CD4-positive, alpha-beta T cell (primary cell): ENCODE measurements at regions not wholly inside any gene's neighbourhood (a gene's known extent, or its start where the extent isn't known, plus 50 kb on each side); places are given as distances from the start of the nearest gene placed in this dataset.

ENCODE experiments used
- ATAC-seq: fragments of 200-7000 bp; cut with Tn5 transposase; one replicate; pipeline ENCODE4 v1.10.0; 2022; ENCODE audit warnings: mild to moderate bottlenecking; ENCODE audit not compliant: poor library complexity
- CTCF ChIA-PET: fragments of 350-600 bp; sonication (Branson Sonifier 250); formaldehyde crosslinking; loops from one replicate; lab custom pipeline; 2021; ENCODE audit warnings: antibody characterized with exemption, inconsistent platforms; lab: Charles Lee
- POLR2A ChIA-PET: fragments of 350-600 bp; sonication (Branson Sonifier 250); formaldehyde crosslinking; loops from one replicate; lab custom pipeline; 2021; ENCODE audit warnings: antibody characterized with exemption, inconsistent platforms; lab: Charles Lee
- DNase-seq, 14 experiments: peaks; one replicate each; pipeline ENCODE4 v3.0.0-alpha.2; 2013 to 2020; ENCODE audit warnings: mixed read lengths in 2 of 14
- H3K27ac ChIP-seq, 2 donors: one replicate each; pipeline versions ENCODE4 v1.5.1 to v1.7.0; 2013; ENCODE audit warnings: low read length in 2 of 2, low read depth in 1 of 2, mild to moderate bottlenecking in 1 of 2
- H3K27me3 ChIP-seq, 2 experiments: 1 replicate in 1 of 2; 2 replicates in 1 of 2; pipeline versions ENCODE4 v1.6.1 to v1.7.0; 2013; ENCODE audit warnings: low read length in 2 of 2, control low read depth in 1 of 2, mild to moderate bottlenecking in 1 of 2, moderate library complexity in 1 of 2; ENCODE audit not compliant: insufficient read depth in 2 of 2, control insufficient read depth in 1 of 2
- H3K36me3 ChIP-seq: one replicate; pipeline ENCODE4 v1.6.1; 2013; ENCODE audit warnings: low read length, control low read depth; ENCODE audit not compliant: insufficient read depth
- H3K4me1 ChIP-seq: one replicate; pipeline ENCODE4 v1.6.1; 2013; ENCODE audit warnings: low read length, control low read depth; ENCODE audit not compliant: insufficient read depth
- H3K4me3 ChIP-seq: one replicate; pipeline ENCODE4 v1.5.1; 2013; ENCODE audit warnings: mild to moderate bottlenecking, low read length, moderate library complexity
- H3K9me3 ChIP-seq, 2 experiments: 1 replicate in 1 of 2; 2 replicates in 1 of 2; pipeline versions ENCODE4 v1.6.1 to v1.7.0; 2013; ENCODE audit warnings: low read length in 2 of 2, mild to moderate bottlenecking in 2 of 2, control low read depth in 1 of 2, moderate library complexity in 1 of 2; ENCODE audit not compliant: control insufficient read depth in 1 of 2, insufficient read depth in 1 of 2
- H3K27ac Mint-ChIP-seq: one replicate; pipeline ENCODE4 v1.8.0; 2020; ENCODE audit warnings: mixed read lengths
- H3K27me3 Mint-ChIP-seq: one replicate; pipeline ENCODE4 v1.8.0; 2021; ENCODE audit warnings: mixed read lengths
- H3K36me3 Mint-ChIP-seq: one replicate; pipeline ENCODE4 v1.8.0; 2021; ENCODE audit warnings: low read depth, mixed read lengths
- H3K4me1 Mint-ChIP-seq: one replicate; pipeline ENCODE4 v1.8.0; 2021; ENCODE audit warnings: low read depth, mixed read lengths
- H3K4me3 Mint-ChIP-seq: one replicate; pipeline ENCODE4 v1.8.0; 2020; ENCODE audit warnings: mild to moderate bottlenecking, mixed read lengths
- H3K9me3 Mint-ChIP-seq: one replicate; pipeline ENCODE4 v1.8.0; 2020; ENCODE audit warnings: mixed read lengths
- intact Hi-C, 2 experiments: fragments of 100-400 bp; cut with DNase I in 1 of 2; cut with micrococcal nuclease in 1 of 2; formaldehyde crosslinking; loops; one replicate each; pipeline versions ENCODE4 v1.15.1 to v1.9.0; 2023 to 2025; cut with DNase I, micrococcal nuclease
- TF ChIP-seq, protein P1 (sequence below): fragments of 200-600 bp; IDR thresholded peaks from one replicate; pipeline ENCODE4 v1.8.0; 2022; ENCODE audit warnings: antibody characterized with exemption, mild to moderate bottlenecking

- no peaks in the 10 kb centered on the region for H3K27me3 ChIP-seq
- H3K4me3 Mint-ChIP-seq: no peak overlapping the region
- POLR2A ChIA-PET: no interaction called here
- H3K4me1 ChIP-seq: no peaks in the 10 kb centered on the region
- peaks cover 2% of the 10 kb centered on the region for H3K9me3 Mint-ChIP-seq
- no peak overlapping the region for H3K27ac Mint-ChIP-seq
- no peaks in the 10 kb centered on the region for H3K36me3 Mint-ChIP-seq
- H3K27me3 Mint-ChIP-seq: peaks cover 5% of the 10 kb centered on the region
- no peak for DNase-seq
- H3K4me1 Mint-ChIP-seq: no peaks in the 10 kb centered on the region
- intact Hi-C loops: no loop called here
- CTCF ChIA-PET: no interaction called here
- no peak overlapping the region for H3K4me3 ChIP-seq
- H3K9me3 ChIP-seq: peaks cover 0 to 4% of the 10 kb centered on the region in 2 experiments
- ATAC-seq: no peak
- H3K36me3 ChIP-seq: no peaks in the 10 kb centered on the region
- H3K27ac ChIP-seq: no peak overlapping the region
- TF ChIP-seq, protein P1, sequence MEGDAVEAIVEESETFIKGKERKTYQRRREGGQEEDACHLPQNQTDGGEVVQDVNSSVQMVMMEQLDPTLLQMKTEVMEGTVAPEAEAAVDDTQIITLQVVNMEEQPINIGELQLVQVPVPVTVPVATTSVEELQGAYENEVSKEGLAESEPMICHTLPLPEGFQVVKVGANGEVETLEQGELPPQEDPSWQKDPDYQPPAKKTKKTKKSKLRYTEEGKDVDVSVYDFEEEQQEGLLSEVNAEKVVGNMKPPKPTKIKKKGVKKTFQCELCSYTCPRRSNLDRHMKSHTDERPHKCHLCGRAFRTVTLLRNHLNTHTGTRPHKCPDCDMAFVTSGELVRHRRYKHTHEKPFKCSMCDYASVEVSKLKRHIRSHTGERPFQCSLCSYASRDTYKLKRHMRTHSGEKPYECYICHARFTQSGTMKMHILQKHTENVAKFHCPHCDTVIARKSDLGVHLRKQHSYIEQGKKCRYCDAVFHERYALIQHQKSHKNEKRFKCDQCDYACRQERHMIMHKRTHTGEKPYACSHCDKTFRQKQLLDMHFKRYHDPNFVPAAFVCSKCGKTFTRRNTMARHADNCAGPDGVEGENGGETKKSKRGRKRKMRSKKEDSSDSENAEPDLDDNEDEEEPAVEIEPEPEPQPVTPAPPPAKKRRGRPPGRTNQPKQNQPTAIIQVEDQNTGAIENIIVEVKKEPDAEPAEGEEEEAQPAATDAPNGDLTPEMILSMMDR: no peak
Observed at GRCh38 chr9:78812665-78813064, 515.7 kb downstream of the PSAT1 start.

- Histone ChIP-seq H3K4me1 (no peaks in the 10 kb centered on the region), H3K27me3 (no peaks in the 10 kb centered on the region), H3K4me3 (no peak overlapping the region), H3K27ac (no peak overlapping the region), H3K9me3 (peaks cover 0 to 4% of the 10 kb centered on the region in 2 experiments), H3K36me3 (no peaks in the 10 kb centered on the region)
- no peaks in the 10 kb centered on the region for H3K4me1 Mint-ChIP-seq
- TF ChIP-seq, protein P1: no peak
- no peaks in the 10 kb centered on the region for H3K36me3 Mint-ChIP-seq
- DNase-seq: no peak
- ChIA-PET CTCF (no interaction called here), POLR2A (no interaction called here)
- intact Hi-C loops: no loop called here
- ATAC-seq: no peak
- H3K9me3 Mint-ChIP-seq: peaks cover under 1% of the 10 kb centered on the region
- no peak overlapping the region for H3K27ac Mint-ChIP-seq
- peaks cover 3% of the 10 kb centered on the region for H3K27me3 Mint-ChIP-seq
- no peak overlapping the region for H3K4me3 Mint-ChIP-seq
Observed at GRCh38 chr9:78813602-78814180, 516.8 kb downstream of the PSAT1 start.

GRCh38 chr9:78821126-78821822 is 524.3 kb downstream of the PSAT1 start:
- H3K4me3 Mint-ChIP-seq: peak overlapping the region; percentile 69
- peak in 3 of 14 experiments; percentile 29 to 32 (median 31) for DNase-seq
- Histone ChIP-seq H3K27me3 (no peaks in the 10 kb centered on the region), H3K27ac (no peak overlapping the region), H3K9me3 (no peaks in the 10 kb centered on the region), H3K36me3 (no peaks in the 10 kb centered on the region), H3K4me1 (peaks cover 2% of the 10 kb centered on the region), H3K4me3 (no peak overlapping the region)
- H3K36me3 Mint-ChIP-seq: no peaks in the 10 kb centered on the region
- POLR2A ChIA-PET: no interaction called here
- no peaks in the 10 kb centered on the region for H3K9me3 Mint-ChIP-seq
- no peaks in the 10 kb centered on the region for H3K27me3 Mint-ChIP-seq
- ATAC-seq: peak; percentile 24
- intact Hi-C loops: loop anchor here in 1 of 2 experiments (10.0 kb wide), 1 partner anchor 1124 kb away; no protein-coding TSS in a partner anchor
- CTCF ChIA-PET: no interaction called here
- H3K27ac Mint-ChIP-seq: no peak overlapping the region
- H3K4me1 Mint-ChIP-seq: peaks cover 4% of the 10 kb centered on the region
- TF ChIP-seq, protein P1: peak; percentile 74
